ENCODE measurements at regions not wholly inside any gene's neighbourhood (a gene's known extent, or its start where the extent isn't known, plus 50 kb on each side); places are given as distances from the start of the nearest gene placed in this dataset.

GRCh38 chr11:111044751-111045406 is 200.6 kb upstream of the POU2AF2 start:
- TF ChIP-seq CTCF (IDR thresholded peaks at IDR 0.05), result no peak
- TF ChIP-seq EP300 (IDR thresholded peaks at IDR 0.05), result no peak

All from upper lobe of left lung (tissue), 4 donors.